ENCODE measurements at regions not wholly inside any gene's neighbourhood (a gene's known extent, or its start where the extent isn't known, plus 50 kb on each side); places are given as distances from the start of the nearest gene placed in this dataset.

DNA sequence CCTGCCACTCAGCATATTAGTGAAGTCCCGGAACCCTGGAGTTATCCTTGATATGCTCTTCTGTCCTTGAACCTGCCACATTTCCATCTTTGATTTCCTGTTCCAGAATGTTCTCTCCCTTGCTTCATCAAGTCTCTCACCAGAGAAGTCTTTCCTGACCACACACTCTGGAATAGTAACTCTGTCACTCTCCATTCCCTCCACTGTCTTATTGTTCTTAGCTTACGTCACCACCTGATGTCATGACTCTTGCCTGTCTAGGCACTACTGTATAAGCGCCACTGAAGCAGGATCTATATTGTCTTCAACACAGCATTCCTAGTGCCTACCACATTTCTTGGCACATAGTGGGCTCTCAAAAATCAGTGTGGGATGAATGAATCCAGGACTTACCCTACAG is 65.4 kb upstream of the SMYD2 start:
- DNase-seq (ENCODE audit: low read depth) = peak; percentile 8
- TF ChIP-seq, protein P1, sequence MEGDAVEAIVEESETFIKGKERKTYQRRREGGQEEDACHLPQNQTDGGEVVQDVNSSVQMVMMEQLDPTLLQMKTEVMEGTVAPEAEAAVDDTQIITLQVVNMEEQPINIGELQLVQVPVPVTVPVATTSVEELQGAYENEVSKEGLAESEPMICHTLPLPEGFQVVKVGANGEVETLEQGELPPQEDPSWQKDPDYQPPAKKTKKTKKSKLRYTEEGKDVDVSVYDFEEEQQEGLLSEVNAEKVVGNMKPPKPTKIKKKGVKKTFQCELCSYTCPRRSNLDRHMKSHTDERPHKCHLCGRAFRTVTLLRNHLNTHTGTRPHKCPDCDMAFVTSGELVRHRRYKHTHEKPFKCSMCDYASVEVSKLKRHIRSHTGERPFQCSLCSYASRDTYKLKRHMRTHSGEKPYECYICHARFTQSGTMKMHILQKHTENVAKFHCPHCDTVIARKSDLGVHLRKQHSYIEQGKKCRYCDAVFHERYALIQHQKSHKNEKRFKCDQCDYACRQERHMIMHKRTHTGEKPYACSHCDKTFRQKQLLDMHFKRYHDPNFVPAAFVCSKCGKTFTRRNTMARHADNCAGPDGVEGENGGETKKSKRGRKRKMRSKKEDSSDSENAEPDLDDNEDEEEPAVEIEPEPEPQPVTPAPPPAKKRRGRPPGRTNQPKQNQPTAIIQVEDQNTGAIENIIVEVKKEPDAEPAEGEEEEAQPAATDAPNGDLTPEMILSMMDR (IDR thresholded peaks at IDR 0.05; ENCODE audit: low read length, missing control alignments) = no peak
- H3K4me3 ChIP-seq (replicated peaks; ENCODE audit: low read depth, low read length) = no peak overlapping the region

DNA sequence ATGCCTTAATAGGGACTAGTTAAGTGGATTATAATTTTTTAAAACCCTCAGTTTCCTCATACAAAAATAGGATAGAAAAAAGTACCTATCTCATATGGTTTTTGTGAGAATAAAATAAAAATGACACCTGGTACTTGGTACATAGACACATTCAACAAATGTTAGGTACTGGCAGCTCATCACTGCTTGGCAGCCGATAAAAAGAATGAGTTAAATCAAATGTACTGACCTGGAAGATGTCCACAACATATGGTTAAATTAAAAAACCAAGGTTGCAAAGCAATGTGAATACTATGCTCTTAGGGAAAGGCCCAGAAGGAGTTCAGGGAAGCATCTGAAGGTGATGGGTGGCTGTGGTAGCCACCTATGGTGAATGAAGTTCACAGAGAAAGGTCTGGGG is 64.9 kb upstream of the SMYD2 start:
- no peak overlapping the region for H3K4me3 ChIP-seq (replicated peaks; ENCODE audit: low read depth, low read length)
- no peak for DNase-seq (ENCODE audit: low read depth)
- TF ChIP-seq, protein P1 (IDR thresholded peaks at IDR 0.05; ENCODE audit: low read length, missing control alignments) = no peak

DNA sequence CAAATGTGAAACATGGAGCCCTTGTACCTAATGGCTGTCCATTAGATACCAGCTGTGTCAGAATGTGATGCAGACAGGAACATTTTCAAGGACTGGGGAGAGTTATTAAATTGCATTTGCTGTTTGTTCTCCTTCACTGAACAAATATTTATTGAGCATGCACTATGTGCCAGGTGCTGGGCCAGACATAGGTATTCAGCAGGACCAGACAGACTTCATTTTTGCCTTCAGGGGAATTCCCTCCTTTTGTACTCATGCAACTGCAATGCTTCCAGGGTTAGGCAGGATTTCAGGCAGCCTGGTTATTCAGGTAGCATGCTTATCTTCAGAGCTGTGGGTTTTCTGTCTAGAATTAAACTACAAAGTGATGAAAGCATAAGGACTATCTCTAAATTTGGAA is 64.2 kb upstream of the SMYD2 start:
- TF ChIP-seq, protein P1 (IDR thresholded peaks at IDR 0.05; ENCODE audit: low read length, missing control alignments) = no peak
- DNase-seq (ENCODE audit: low read depth) = no peak
- no peak overlapping the region for H3K4me3 ChIP-seq (replicated peaks; ENCODE audit: low read depth, low read length)

DNA sequence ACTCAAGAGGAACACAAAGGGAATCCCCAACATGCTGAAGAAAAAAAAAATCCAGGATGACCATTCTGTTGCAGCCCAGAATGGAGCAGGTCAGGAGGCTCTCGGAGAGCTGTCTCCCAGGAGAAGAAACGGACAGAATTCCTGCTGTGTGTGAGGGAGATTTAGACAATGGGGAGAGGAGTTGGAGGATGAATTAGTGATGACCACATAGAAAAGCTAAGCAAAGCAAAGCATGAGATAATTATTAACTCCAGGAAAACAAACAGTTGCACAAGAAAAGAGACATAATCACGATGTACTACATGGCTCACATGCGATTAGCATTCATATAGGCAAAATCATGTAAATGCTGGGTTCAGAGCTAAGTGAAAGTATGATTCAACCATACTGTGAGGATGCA is 61.1 kb upstream of the SMYD2 start:
- TF ChIP-seq, protein P1 (IDR thresholded peaks at IDR 0.05; ENCODE audit: low read length, missing control alignments) = no peak
- no peak for DNase-seq (ENCODE audit: low read depth)
- H3K4me3 ChIP-seq (replicated peaks; ENCODE audit: low read depth, low read length) = no peak overlapping the region

DNA sequence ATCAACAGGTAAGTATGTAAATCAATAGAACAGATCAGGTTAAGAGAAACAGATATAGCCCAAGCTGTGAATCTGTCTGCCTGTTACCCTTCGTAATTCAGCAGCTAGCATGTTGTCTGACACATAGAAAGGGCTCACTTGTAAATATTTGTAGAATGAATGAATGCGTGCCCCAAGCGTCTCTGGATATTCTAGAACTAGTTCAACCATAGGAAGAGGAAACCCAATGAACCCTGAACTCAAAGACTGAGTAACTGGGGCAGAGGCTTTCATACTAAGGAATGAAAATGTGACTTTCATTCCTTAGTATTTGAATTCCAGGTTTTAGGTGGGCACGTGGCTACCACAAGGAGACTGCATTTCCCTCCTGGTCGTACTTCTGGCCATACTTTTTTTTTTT is 60.1 kb upstream of the SMYD2 start:
- TF ChIP-seq, protein P1 (IDR thresholded peaks at IDR 0.05; ENCODE audit: low read length, missing control alignments) = no peak
- H3K4me3 ChIP-seq (replicated peaks; ENCODE audit: low read depth, low read length) = no peak overlapping the region
- no peak for DNase-seq (ENCODE audit: low read depth)

DNA sequence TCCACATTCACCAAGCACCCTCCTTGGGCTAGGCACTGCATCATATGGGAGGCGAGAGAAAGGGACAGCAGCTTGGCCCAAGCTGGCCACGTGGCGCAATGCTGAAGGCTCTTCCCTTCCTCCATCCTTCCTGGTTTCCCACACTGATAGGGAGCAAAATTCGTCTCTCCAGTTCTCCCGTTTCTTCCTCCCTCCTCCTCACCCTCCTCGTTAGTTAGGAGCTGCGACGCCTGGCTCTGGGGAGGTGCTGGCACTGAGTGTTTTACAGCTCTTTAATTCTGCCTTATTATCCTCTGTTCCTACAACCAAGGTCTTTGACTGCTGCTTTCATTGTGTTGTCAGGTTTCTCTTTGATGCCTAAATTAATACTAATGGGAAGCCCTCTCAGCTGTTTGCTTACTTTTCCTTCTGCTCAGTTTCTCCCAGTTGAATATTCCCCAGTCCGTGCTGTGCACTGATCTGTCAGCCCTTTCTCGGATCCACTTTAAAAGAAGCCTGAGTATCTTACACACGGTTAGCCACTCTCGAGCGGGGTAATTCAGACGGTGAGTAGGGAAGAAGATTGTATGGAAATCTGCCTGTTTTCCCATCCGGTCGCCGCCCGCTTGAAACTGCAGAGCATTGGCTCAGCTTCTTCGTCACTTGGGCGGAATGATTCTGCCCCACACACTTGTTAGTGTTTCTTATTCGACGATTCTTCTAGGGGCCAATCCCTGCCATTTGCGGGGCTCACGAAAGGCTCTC is 56.2 kb upstream of the SMYD2 start:
- peak overlapping the region; percentile 41 for H3K4me3 ChIP-seq (replicated peaks; ENCODE audit: low read depth, low read length)
- DNase-seq (ENCODE audit: low read depth) = peak; percentile 49
- TF ChIP-seq, protein P1 (IDR thresholded peaks at IDR 0.05; ENCODE audit: low read length, missing control alignments) = no peak

DNA sequence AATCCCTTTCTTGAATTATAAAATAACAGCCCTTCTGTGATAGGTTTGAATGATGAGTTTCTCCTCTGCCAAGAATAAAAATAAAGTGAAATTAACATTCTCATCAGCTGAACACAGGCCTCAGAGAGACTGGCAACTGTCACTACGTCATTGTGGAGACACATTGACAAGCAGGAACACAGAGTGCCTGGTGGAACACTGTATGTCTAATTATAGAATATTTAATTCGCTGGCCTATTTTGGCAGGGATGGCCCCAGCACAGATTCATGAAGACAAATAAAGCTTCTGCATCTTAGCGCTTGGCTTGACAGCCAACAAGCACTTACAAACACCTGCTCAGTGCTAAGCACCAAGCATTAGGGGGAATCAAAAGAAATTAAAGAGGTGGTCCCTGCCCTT is 52.0 kb upstream of the SMYD2 start:
- H3K4me3 ChIP-seq (replicated peaks; ENCODE audit: low read depth, low read length) = no peak overlapping the region
- DNase-seq (ENCODE audit: low read depth) = no peak
- TF ChIP-seq, protein P1 (IDR thresholded peaks at IDR 0.05; ENCODE audit: low read length, missing control alignments) = no peak
